IPS-18c (cell line): ENCODE measurements at regions not wholly inside any gene's neighbourhood (a gene's known extent, or its start where the extent isn't known, plus 50 kb on each side); places are given as distances from the start of the nearest gene placed in this dataset.

Experiments used
- H3K4me3 ChIP-seq: 2 replicates; pipeline ENCODE4 v1.7.0; 2013; ENCODE audit warnings: low read depth, mild to moderate bottlenecking, low read length, moderate library complexity; ENCODE audit not compliant: insufficient read depth
- H3K9me3 ChIP-seq: one replicate; pipeline ENCODE4 v1.6.1; 2013; ENCODE audit warnings: mild to moderate bottlenecking, low read length, moderate library complexity; ENCODE audit not compliant: control insufficient read depth, insufficient read depth

DNA sequence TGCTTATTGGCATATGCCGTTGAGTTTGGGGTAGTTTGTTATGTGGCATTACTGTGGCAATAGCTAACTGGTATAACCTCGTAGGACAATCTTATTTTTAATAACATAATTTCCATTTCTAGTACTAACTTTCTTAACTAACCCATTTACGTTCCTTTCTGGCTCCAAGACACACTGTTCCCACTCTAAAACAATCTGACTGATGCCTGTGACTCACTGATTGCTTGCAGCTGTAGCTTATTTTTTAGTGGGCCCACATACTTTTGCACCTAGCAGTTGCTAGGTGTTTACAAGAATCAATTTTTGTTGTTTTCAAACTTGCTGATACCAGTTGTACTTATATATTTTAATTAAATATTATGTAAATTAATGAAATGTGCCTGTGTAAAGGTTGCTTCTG, 52.2 kb downstream of the FAT3 start:
- Histone ChIP-seq H3K9me3 (no peaks in the 10 kb centered on the region), H3K4me3 (no peak overlapping the region)

DNA sequence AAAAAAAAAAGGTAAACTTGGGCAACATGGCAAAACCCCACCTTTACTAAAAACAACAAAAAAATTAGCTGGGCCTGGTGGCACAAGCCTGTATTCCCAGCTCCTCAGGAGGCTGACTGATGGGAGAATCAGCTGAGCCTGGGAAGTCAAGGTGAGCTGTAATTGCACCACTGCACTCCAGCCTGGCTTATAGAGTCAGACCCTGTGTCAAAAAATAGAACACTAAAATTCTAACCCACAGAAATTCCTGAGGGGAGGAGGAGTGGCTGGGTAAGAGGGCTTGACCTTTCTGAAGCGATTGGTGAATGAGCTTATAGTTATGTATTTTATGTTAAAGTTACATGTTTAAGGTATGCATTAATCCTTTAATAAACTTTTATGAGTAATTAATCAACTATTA, 53.3 kb downstream of the FAT3 start:
- H3K4me3 ChIP-seq: no peak overlapping the region
- H3K9me3 ChIP-seq: no peaks in the 10 kb centered on the region

DNA sequence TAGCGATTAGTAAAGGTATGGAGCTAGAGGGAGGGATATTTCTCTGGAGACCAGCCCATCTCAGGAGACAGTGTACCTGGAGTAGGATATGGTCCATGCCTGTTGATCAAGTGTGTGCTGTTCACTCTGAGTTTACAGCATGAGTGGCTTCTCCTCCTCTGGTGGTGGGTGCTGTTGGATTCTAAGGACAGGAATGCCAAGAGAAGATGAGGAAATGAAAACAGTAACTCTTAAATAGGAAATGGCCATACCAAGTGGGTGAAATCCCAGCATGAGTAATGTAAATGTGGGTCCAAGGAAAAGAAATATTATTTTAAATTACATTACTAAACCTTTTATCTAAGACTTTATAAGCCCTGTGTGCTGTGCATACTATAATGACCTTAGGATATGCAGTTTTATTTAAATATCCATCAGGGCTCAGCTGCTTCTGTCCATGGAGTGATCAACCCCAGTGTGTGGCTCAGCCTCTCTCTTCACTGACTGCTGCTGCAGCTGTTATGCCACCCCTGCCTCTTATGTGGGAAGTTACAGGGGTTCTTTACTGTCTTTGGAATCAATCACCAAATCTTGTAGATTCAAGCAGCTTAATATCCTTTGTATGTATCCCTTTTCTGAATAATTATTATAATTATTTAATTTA, 54.3 kb downstream of the FAT3 start:
- Histone ChIP-seq H3K9me3 (no peaks in the 10 kb centered on the region), H3K4me3 (no peak overlapping the region)

DNA sequence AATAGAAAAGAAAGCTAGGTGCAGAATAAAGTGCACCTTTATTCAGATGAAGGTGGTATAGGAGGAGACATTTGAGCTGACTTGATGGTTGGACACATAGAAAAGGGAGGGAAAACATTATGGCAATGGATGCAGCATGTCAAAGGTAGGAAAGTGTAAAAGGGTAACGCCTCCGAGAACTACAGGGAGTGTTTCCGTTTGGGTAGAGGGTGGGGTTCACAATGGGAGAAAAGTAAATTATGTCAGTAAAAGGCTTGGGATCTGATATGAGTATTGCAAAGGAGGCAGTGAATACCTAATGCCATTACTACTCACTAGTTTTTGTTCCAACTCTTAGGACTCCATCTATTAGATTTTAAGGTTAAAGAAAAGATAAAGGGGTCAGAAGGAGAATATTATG, 59.5 kb downstream of the FAT3 start:
- Histone ChIP-seq H3K4me3 (no peak overlapping the region), H3K9me3 (no peaks in the 10 kb centered on the region)

DNA sequence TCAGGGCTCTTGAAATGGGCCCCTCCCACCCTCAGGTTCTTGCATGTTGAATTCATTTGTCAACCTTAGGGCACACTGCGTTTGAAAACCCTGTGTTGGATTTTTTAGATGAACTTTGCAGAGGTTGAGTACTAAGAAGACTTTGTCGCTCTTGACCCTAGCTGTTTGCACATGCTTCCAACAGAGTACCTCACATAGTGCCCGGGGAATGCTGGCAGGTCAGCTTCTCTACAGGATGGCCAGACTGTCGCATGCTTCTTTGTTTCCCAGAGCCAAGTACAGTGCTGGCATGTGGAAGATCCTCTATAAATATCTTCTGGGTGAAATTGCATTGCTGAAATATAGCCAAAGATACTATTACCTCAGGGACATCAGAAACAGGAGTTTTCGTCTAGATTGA, 59.9 kb downstream of the FAT3 start:
- Histone ChIP-seq H3K9me3 (no peaks in the 10 kb centered on the region), H3K4me3 (no peak overlapping the region)

DNA sequence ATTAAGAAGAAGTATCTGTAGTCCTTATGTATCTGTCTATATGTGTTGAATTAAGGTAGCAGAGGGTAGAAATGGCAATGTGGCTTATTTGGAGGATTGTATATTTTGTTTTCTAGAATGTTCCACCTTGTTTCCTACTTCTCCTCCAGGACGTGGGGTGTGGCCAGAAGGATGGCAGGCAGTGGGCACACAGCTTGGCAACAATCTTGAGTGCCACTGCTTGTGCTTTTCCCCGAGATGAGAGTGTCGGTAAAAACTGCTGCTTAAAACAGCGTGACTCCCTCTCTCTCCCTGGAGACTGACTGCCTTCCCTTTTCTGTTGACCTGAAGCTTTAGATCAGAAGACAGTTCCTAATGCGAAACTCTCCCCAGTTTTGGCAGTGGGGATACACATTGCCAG, 61.2 kb downstream of the FAT3 start:
- no peaks in the 10 kb centered on the region for H3K9me3 ChIP-seq
- H3K4me3 ChIP-seq: no peak overlapping the region

DNA sequence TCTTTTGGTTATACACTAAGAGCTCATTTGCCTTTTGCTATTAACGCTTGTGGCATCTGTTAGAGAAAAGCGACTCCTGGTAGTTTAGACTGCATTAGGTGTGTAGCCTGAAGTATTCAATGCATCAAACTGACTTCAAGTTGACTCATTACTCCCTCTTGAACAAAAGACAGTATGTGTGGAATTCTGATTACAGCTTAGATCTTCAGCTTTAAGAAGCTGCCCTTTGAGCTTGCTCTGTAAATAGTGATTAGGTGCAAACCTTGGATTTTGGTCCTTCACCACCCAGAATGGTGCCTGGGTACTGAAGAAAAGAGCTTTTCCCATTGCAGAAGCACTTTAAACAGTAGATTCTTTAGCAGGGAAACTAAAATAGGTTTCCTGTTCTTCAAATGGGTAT, 62.1 kb downstream of the FAT3 start:
- H3K4me3 ChIP-seq: no peak overlapping the region
- no peaks in the 10 kb centered on the region for H3K9me3 ChIP-seq

DNA sequence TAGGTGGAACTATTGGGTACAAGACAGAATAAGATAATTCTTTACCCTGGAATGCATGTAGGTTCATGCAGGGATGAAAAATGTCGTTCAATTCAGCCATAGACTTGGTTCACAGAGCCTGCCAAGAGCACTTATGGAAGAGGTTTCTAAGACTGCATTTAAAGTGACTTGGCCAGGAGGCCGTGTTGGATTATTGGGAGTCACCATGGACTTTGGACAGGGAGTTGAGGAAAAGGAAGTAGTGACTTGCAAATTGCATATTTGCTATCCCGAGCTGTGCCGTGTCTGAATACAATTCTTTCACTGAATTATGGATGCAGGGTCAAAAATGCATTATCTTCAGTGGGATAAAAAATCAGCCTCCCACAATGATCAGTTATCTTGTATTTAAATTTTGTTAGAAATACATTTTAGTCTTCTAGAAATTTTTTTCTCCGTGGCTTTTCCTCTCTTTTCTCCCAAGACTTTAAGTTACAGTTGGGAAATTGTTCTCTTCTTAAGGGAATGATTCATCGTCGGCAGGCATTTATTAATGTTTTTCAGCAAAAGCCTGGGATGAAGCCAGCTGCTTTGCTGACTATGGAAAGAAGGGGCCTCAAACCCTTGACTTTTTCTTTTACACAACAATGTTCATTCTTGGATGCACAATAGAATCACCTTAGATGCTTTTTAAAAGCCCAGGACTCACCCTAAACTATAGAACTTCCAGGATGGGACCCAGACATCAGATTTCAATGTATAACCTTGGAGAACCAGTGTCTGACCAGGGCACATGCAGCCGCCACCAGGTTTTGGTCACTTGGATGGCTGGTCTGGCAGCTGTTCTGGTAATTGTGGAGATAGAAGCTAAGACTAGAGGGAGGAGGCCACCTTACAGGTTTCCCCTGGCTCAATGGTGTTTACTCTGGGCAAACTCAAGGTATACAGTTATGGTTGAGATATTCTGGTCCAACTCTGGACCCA, 70.8 kb downstream of the FAT3 start:
- Histone ChIP-seq H3K9me3 (no peaks in the 10 kb centered on the region), H3K4me3 (no peak overlapping the region)

DNA sequence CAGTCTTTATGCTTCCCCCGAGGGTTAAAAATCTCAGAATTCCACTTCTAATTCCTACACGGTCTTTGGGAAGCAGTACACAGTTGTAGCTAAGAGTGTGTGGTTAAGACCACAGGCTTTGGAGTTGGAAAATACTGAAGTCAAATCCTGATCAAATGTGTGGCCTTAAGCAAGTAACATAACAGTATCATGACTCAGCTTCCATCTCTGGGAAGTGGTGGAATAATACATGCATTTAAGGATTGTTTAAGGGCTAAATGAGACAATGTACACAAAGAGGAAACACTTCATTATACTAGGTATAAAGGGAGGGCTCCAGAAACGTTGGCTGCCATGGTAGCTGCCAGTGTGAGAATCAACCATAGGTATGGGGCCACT, 71.5 kb downstream of the FAT3 start:
- Histone ChIP-seq H3K4me3 (no peak overlapping the region), H3K9me3 (no peaks in the 10 kb centered on the region)

DNA sequence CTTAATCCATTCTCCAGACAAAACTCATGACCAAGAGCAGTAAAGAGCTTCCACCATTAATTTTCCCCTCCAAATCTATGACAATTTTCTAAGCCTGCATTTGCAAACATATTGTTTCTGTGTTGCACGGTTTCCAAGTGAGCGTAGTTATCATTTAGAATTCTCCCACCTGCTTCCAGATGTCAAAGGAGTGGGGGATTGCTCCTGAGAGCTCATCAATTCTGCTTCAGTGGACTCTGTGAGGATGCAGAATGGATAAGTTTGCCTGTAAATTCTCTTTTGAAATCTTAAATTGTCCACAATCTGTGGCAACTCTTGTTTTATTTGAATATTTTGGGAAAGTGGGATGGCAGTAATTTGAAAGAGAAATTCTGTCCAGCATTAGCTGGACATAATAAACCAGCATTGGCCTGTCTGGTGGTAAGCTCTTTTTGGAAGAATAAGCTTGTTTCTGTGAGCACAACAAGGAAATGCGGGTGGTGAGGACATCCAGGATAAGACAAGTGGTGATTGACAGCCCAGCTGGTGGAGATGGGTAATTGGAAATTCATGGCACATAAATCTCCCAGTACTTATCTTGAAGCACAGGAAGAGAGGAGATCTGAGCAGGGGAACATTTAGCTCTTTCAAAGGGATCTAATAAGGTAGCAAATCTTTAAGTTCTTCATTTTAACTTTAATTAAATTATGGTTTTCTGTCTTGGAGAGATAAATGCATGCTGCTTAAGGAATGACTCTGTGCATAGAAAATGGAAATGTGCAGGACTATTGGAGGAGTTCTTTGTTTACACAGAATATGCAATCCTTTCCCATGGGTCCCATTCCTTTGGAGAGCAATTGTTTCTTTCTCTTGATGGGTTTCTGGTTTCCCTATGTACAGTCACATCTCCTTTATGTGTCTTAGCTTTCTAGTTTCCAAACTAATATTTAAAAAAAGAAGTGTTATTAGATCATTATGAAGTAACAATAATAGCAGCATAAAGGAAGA, 73.2 kb downstream of the FAT3 start:
- H3K4me3 ChIP-seq: no peak overlapping the region
- H3K9me3 ChIP-seq: no peaks in the 10 kb centered on the region

DNA sequence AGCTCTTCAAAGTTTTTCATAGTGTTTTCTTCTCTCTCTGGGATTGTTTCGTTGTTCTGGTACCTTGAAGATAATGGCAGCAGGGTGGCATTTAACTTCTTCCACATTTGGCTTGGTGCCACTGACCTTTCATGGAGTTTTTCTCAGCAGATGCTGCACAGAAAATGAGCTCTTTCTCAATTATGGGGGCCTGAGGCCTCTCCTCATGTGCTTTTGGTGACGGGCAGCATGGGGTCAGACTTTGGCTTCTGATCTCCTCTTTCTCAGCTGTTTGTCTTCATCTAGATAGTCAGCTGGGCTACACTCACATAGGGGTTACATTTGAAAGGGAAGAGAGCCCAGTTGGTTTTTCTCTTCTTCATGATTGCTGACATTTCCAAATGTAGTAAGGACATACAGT, 76.3 kb downstream of the FAT3 start:
- no peaks in the 10 kb centered on the region for H3K9me3 ChIP-seq
- no peak overlapping the region for H3K4me3 ChIP-seq

DNA sequence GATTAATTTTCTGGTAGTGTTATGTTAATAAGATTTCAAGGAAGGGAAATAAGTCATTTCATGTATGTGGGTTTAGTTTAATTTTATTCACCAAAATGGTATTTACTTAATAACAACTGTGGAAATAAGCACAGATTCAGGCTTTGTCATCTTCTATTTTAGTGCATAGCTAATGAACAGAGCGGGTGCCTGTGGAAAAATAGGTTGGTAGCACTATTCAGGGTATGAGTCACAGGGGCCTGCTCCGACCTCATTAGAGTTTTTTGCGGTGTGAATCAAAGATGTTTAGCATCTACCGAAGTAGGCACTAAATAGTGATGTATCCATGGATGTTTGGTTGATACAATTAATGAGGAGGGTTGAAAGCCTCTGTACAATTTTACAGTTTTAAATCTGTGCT, 78.2 kb downstream of the FAT3 start:
- H3K4me3 ChIP-seq: no peak overlapping the region
- H3K9me3 ChIP-seq: no peaks in the 10 kb centered on the region

DNA sequence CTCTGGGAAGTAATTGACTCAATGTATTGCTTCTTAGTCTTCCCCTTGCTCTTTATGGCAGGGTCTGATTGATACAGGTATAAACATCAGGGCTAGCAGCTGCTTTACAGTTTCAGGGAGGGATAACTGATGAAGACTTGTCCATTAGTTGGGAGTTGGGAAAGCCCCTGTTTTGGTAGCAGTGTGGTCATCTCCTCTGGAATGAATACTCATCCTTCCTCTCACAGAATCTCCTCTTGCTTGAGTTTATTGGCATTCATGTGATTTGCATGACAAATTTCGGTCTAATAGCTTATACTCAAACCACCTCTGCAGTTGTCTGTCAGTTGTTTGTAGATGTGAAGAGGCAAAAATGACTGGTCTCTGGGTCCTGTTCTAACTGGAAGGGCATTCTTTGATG, 79.7 kb downstream of the FAT3 start:
- no peaks in the 10 kb centered on the region for H3K9me3 ChIP-seq
- no peak overlapping the region for H3K4me3 ChIP-seq

DNA sequence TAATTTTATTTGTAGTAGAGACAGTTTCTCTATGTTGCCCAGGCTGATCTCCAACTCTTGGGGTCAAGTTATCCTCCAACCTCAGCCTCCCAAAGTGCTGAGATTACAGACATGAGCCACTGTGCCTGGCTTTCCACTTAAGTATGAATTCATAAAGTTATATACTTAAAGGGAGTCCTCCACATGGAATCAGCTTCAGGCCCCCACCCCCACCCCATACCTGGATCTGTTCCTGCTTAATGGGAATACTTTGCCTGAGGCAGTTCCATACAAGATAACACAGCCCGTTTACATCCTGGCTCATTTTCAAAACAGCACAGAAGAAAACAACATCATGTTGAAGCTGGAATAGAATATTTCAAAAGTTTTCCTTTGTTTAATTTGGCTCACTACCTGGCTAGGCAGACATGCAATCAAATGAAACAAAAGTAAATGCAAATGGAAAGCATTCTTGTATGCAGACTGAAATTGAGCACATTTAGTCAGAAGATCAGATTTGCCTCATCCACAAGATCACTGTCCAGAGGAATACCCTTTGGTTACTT, 82.4 kb downstream of the FAT3 start:
- Histone ChIP-seq H3K4me3 (no peak overlapping the region), H3K9me3 (no peaks in the 10 kb centered on the region)

DNA sequence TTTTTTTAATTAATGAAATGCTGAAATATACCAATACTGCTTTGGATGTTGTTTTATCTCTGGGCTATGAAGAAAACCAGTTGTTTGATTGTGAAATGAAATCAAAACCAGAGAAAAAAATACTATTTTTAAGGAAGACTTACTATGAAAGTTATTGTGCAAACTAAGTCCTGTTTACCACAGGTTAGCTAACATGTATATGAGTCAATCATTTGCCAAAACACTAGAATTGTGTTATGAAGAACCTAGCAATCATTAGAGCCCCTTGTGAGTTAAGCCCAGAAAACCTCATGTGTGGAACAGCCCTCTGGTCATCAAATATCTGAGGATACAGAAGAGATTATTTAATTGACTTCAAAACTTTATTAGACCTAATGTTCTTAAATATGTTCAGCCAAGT, 83.7 kb downstream of the FAT3 start:
- Histone ChIP-seq H3K4me3 (no peak overlapping the region), H3K9me3 (no peaks in the 10 kb centered on the region)

DNA sequence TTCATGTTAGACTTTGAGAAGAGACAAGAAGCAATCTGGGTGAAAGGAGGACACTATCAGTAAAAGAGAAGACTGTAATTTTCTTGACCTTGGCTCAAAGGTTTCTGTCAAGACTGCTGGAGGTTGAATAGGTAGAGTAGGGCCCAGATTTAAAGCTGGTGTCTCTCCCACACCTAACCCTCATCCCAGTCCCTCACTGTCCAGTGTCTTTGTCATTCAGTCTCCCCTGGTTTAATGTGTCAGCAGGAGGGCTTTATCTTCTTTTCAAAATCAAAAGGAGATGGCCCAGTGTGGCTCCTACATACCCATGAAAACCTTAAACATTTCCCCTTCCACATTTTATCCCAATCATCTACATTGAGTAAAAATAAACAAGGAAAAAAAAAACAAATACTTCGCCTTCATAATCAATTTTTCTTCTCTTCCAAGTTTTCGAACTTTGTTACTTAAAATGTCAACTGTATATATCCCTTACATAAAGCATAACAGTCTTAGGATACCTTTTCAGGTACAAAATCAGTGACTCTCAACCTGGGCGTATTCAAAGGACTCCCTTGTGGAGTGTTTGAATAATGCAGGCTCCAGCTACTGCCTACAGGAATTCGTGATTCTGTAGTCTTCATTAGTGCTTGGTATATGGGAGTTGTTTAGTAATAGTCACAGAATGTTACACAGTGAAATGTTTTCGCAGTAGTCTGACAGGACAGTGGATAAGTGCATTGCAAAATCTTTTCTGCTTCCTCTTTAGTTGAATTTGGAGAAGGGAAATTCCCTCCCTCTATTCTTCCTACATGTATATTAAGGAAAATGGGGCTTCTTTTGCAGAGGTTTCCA, 87.2 kb downstream of the FAT3 start:
- Histone ChIP-seq H3K4me3 (no peak overlapping the region), H3K9me3 (no peaks in the 10 kb centered on the region)

DNA sequence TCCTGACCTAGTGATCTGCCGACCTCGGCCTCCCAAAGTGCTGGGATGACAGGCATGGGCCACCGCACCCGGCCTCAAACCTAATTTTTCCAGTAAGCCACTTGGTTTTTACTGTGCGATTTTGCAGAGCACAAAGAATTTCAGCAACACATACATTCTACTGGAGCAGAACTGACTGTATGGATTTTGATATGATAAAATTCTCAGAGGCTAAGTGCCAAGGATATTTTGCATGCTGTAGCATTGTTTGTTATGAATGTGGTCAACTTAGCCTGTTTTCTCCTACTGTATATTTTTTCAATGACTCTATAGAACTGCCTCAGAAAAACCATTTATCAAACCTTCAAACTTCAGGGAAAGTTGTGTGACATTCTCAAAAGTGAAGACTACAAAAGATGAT, 89.2 kb downstream of the FAT3 start:
- no peak overlapping the region for H3K4me3 ChIP-seq
- H3K9me3 ChIP-seq: no peaks in the 10 kb centered on the region
